Astrocyte of the spinal cord (primary cell): ENCODE measurements at regions not wholly inside any gene's neighbourhood (a gene's known extent, or its start where the extent isn't known, plus 50 kb on each side); places are given as distances from the start of the nearest gene placed in this dataset.

Source experiments
- DNase-seq: peaks from one replicate; pipeline ENCODE4 v3.0.0; 2011; ENCODE audit warnings: low read depth, low spot score
- H3K4me3 ChIP-seq: 2 replicates; pipeline ENCODE4 v1.5.1; 2011; ENCODE audit warnings: low read depth, mild to moderate bottlenecking, low read length, moderate library complexity
- CTCF ChIP-seq: IDR thresholded peaks from 2 replicates; pipeline ENCODE4 v1.5.1; 2012; ENCODE audit warnings: low read depth, mild to moderate bottlenecking, low read length, inconsistent platforms
- in situ Hi-C: cut with HindIII; loops from 2 replicates; pipeline ENCODE4 v1.10.0; 2017; ENCODE audit warnings: low sequenced_read_pairs

GRCh38 chr22:48745842-48746788 lies 1081.6 kb downstream of the BRD1 start:
- no peak for TF ChIP-seq CTCF

GRCh38 chr22:48744967-48745841 lies 1082.5 kb downstream of the BRD1 start:
- in situ Hi-C loops = no loop called here
- TF ChIP-seq CTCF = no peak
- DNase-seq = no peak
- H3K4me3 ChIP-seq = no peak overlapping the region

More at GRCh38 chr22:48745842-48746788, 1081.6 kb downstream of the BRD1 start:
- H3K4me3 ChIP-seq = no peak overlapping the region
- DNase-seq = no peak
- in situ Hi-C loops = no loop called here

GRCh38 chr22:48744283-48744641 lies 1083.4 kb downstream of the BRD1 start:
- in situ Hi-C loops = no loop called here
- TF ChIP-seq CTCF = no peak
- no peak for DNase-seq
- H3K4me3 ChIP-seq = no peak overlapping the region

- in situ Hi-C loops = no loop called here
- DNase-seq = no peak
- H3K4me3 ChIP-seq = no peak overlapping the region
- TF ChIP-seq CTCF = no peak
Observed at GRCh38 chr22:48743601-48744282, 1083.9 kb downstream of the BRD1 start.

- no peak for DNase-seq
- no peak overlapping the region for H3K4me3 ChIP-seq
- in situ Hi-C loops = no loop called here
- no peak for TF ChIP-seq CTCF
Observed at GRCh38 chr22:48742556-48743343, 1084.9 kb downstream of the BRD1 start.
